HG03066 (cell line): ENCODE measurements at regions not wholly inside any gene's neighbourhood (a gene's known extent, or its start where the extent isn't known, plus 50 kb on each side); places are given as distances from the start of the nearest gene placed in this dataset.

Experiments
- ATAC-seq: cut with Tn5 transposase; IDR thresholded peaks from one replicate; pipeline ENCODE4 v1.9.1; 2021; ENCODE audit warnings: low read depth; ENCODE audit not compliant: unreplicated experiment

- no peak for ATAC-seq
Measured at GRCh38 chr9:10957878-10958277, 345.1 kb upstream of the PTPRD start.

GRCh38 chr9:10961883-10962282, 349.1 kb upstream of the PTPRD start:
- ATAC-seq, result no peak

- no peak for ATAC-seq
Measured at GRCh38 chr9:10983251-10983650, 370.4 kb upstream of the PTPRD start.

GRCh38 chr9:10999646-11000045, 386.8 kb upstream of the PTPRD start:
- ATAC-seq, result no peak

GRCh38 chr9:11001546-11001945, 388.7 kb upstream of the PTPRD start:
- ATAC-seq, result no peak

GRCh38 chr9:11002705-11003104, 389.9 kb upstream of the PTPRD start:
- ATAC-seq, result no peak

- no peak for ATAC-seq
Measured at GRCh38 chr9:11003836-11004235, 391.0 kb upstream of the PTPRD start.

GRCh38 chr9:11011696-11012095, 398.9 kb upstream of the PTPRD start:
- no peak for ATAC-seq

- no peak for ATAC-seq
Measured at GRCh38 chr9:11016081-11016480, 403.3 kb upstream of the PTPRD start.

- ATAC-seq, result no peak
Measured at GRCh38 chr9:11023201-11023600, 410.4 kb upstream of the PTPRD start.

- no peak for ATAC-seq
Measured at GRCh38 chr9:11025775-11026174, 413.0 kb upstream of the PTPRD start.

GRCh38 chr9:11038366-11038765, 425.6 kb upstream of the PTPRD start:
- ATAC-seq, result no peak

- no peak for ATAC-seq
Measured at GRCh38 chr9:11039006-11039405, 426.2 kb upstream of the PTPRD start.

GRCh38 chr9:11045589-11045988, 432.8 kb upstream of the PTPRD start:
- no peak for ATAC-seq

- no peak for ATAC-seq
Measured at GRCh38 chr9:11063263-11063662, 450.5 kb upstream of the PTPRD start.

- no peak for ATAC-seq
Measured at GRCh38 chr9:11064909-11065308, 452.1 kb upstream of the PTPRD start.

GRCh38 chr9:11072176-11072575, 459.4 kb upstream of the PTPRD start:
- no peak for ATAC-seq

- ATAC-seq, result no peak
Measured at GRCh38 chr9:11086561-11086960, 473.8 kb upstream of the PTPRD start.

GRCh38 chr9:11088821-11089374, 476.1 kb upstream of the PTPRD start:
- ATAC-seq, result no peak

GRCh38 chr9:11092974-11093373, 480.2 kb upstream of the PTPRD start:
- ATAC-seq, result no peak

GRCh38 chr9:11097020-11097419, 484.2 kb upstream of the PTPRD start:
- ATAC-seq, result no peak

- no peak for ATAC-seq
Measured at GRCh38 chr9:11103525-11103924, 490.7 kb upstream of the PTPRD start.

- ATAC-seq, result no peak
Measured at GRCh38 chr9:11107196-11107595, 494.4 kb upstream of the PTPRD start.
